Loucy (cell line): ENCODE measurements at regions not wholly inside any gene's neighbourhood (a gene's known extent, or its start where the extent isn't known, plus 50 kb on each side); places are given as distances from the start of the nearest gene placed in this dataset.

Experiments used
- H2AFZ ChIP-seq: fragments of 200-600 bp; sonication (generic); 2 replicates; pipeline ENCODE4 v1.6.0; 2016; ENCODE audit warnings: antibody characterized with exemption, mild to moderate bottlenecking, low read length, moderate library complexity
- H3F3A ChIP-seq: fragments of 200-600 bp; 2 replicates; pipeline ENCODE4 v1.6.0; 2016; ENCODE audit warnings: antibody characterized with exemption, low read depth, mild to moderate bottlenecking
- H3K27me3 ChIP-seq: fragments of 200-600 bp; sonication (generic); 2 replicates; pipeline ENCODE4 v1.6.1; 2014; ENCODE audit warnings: low read length, mild to moderate bottlenecking; ENCODE audit not compliant: insufficient read depth, poor library complexity, severe bottlenecking
- H3K36me3 ChIP-seq: fragments of 200-600 bp; sonication (generic); 2 replicates; pipeline ENCODE4 v1.6.1; 2016; ENCODE audit warnings: low read length; ENCODE audit not compliant: insufficient read depth
- H3K4me1 ChIP-seq: fragments of 200-600 bp; sonication (generic); 2 replicates; pipeline ENCODE4 v1.5.1; 2014; ENCODE audit warnings: low read length, mild to moderate bottlenecking; ENCODE audit not compliant: insufficient read depth, poor library complexity, severe bottlenecking
- H3K4me2 ChIP-seq: fragments of 200-600 bp; sonication (generic); 2 replicates; pipeline ENCODE4 v1.6.0; 2014; ENCODE audit warnings: antibody characterized with exemption, low read length, low read depth, mild to moderate bottlenecking; ENCODE audit not compliant: poor library complexity, severe bottlenecking
- H3K4me3 ChIP-seq: fragments of 200-600 bp; sonication (generic); 2 replicates; pipeline ENCODE4 v1.5.1; 2014; ENCODE audit warnings: low read length, mild to moderate bottlenecking, mixed read lengths; ENCODE audit not compliant: poor library complexity, severe bottlenecking
- H3K79me2 ChIP-seq: fragments of 200-600 bp; sonication (generic); 2 replicates; pipeline ENCODE4 v1.6.1; 2014; ENCODE audit warnings: low read length; ENCODE audit not compliant: insufficient read depth
- H3K9ac ChIP-seq: fragments of 200-600 bp; sonication (generic); 2 replicates; pipeline ENCODE4 v1.6.0; 2014; ENCODE audit warnings: mild to moderate bottlenecking, low read depth, low read length, moderate library complexity; ENCODE audit not compliant: poor library complexity, severe bottlenecking
- H3K9me2 ChIP-seq: fragments of 200-600 bp; sonication (generic); replicated peaks from 2 replicates; pipeline ENCODE4 v1.6.1; 2016; ENCODE audit warnings: low read depth, low read length, mixed read lengths
- H3K9me3 ChIP-seq: fragments of 200-600 bp; sonication (generic); 2 replicates; pipeline ENCODE4 v1.6.1; 2014; ENCODE audit warnings: mild to moderate bottlenecking, antibody characterized with exemption, low read length, low read depth; ENCODE audit not compliant: insufficient read depth
- H4K20me1 ChIP-seq: fragments of 200-600 bp; sonication (generic); 2 replicates; pipeline ENCODE4 v1.6.0; 2014; ENCODE audit warnings: antibody characterized with exemption, low read length, mild to moderate bottlenecking; ENCODE audit not compliant: insufficient read depth, poor library complexity, severe bottlenecking
- EZH2phosphoT487 ChIP-seq: fragments of 200-600 bp; IDR thresholded peaks from 2 replicates; pipeline ENCODE4 v1.6.1; 2018; ENCODE audit warnings: antibody characterized with exemption, mild to moderate bottlenecking, moderate library complexity, borderline replicate concordance
- TF ChIP-seq, protein P1 (sequence below): fragments of 200-600 bp; sonication (generic); conservative IDR thresholded peaks from 2 replicates; pipeline ENCODE4 v1.5.1; 2014; ENCODE audit warnings: mild to moderate bottlenecking, antibody characterized with exemption, low read length

DNA sequence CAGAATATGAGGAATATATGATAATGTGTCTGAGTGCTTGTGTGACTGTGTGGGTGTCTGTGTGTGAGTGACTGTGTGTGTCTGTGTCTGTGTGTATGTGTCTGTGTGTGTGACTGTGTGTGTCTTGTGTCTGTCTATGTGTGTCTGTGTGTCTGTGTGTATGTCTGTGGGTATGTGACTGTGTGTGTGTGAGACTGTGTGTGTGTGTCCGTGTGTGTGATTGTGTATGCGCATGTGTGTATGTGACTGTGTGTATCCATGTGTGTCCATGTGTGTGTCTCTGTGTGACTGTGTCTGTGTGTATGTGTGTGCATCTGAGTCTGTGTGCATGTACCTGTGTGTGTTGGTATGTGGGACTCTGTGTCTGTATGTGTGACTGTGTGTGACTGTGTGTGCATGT, 1361.2 kb upstream of the TMEM132C start:
- Histone ChIP-seq H3K9me3 (no peaks in the 10 kb centered on the region), H3K4me3 (no peak overlapping the region), H3K4me2 (no peak overlapping the region), H2AFZ (no peak overlapping the region), H3K9ac (no peak overlapping the region), H3K36me3 (no peaks in the 10 kb centered on the region), H3K79me2 (no peaks in the 10 kb centered on the region), H4K20me1 (no peaks in the 10 kb centered on the region), H3F3A (no peaks in the 10 kb centered on the region), H3K4me1 (no peaks in the 10 kb centered on the region), H3K27me3 (no peaks in the 10 kb centered on the region), H3K9me2 (no peaks in the 10 kb centered on the region)
- TF ChIP-seq EZH2phosphoT487 = no peak
- TF ChIP-seq, protein P1, sequence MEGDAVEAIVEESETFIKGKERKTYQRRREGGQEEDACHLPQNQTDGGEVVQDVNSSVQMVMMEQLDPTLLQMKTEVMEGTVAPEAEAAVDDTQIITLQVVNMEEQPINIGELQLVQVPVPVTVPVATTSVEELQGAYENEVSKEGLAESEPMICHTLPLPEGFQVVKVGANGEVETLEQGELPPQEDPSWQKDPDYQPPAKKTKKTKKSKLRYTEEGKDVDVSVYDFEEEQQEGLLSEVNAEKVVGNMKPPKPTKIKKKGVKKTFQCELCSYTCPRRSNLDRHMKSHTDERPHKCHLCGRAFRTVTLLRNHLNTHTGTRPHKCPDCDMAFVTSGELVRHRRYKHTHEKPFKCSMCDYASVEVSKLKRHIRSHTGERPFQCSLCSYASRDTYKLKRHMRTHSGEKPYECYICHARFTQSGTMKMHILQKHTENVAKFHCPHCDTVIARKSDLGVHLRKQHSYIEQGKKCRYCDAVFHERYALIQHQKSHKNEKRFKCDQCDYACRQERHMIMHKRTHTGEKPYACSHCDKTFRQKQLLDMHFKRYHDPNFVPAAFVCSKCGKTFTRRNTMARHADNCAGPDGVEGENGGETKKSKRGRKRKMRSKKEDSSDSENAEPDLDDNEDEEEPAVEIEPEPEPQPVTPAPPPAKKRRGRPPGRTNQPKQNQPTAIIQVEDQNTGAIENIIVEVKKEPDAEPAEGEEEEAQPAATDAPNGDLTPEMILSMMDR = no peak

DNA sequence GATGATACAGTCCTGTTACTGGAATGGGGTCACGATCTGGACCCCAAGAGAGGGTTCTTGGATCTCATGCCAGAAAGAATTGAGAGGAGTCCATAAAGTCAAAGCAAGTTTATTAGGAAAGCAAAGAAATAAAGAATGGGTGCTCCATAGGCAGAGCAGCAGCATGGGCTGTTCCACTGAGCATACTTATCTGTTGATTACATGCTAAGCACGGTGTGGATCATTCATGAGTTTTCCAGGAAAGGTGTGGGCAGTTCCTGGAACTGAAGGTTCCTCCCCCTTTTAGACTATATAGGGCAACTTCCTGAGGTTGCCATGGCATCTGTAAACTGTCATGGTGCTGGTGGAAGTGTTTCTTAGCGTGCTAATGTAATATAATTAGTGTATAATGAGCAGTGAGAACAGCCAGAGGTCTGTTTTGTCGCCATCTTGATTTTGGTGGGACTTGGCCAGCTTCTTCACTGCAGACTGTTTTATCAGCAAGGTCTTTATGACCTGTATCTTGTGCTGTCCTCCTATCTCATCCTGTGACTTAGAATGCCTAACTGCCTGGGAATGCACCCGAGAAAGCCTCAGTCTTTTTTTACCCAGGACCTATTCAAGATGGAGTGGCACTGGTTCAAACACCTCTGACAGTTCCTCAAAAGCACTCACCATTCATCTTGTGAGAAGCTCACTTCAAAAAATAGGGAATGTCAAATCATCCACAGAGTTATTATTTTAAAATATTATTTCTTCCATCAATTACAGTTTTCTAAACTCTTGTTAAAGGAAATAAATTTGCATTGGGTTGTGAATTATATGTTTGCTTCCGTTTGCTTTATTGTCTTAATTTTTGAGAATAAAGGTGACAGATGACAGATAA, 1358.8 kb upstream of the TMEM132C start:
- no peak overlapping the region for H3K4me3 ChIP-seq
- H3F3A ChIP-seq = no peaks in the 10 kb centered on the region
- H3K79me2 ChIP-seq = no peaks in the 10 kb centered on the region
- H3K9ac ChIP-seq = no peak overlapping the region
- no peaks in the 10 kb centered on the region for H3K27me3 ChIP-seq
- H3K36me3 ChIP-seq = no peaks in the 10 kb centered on the region
- no peak for TF ChIP-seq EZH2phosphoT487
- TF ChIP-seq, protein P1 = no peak
- H2AFZ ChIP-seq = no peak overlapping the region
- no peaks in the 10 kb centered on the region for H4K20me1 ChIP-seq
- H3K9me3 ChIP-seq = no peaks in the 10 kb centered on the region
- H3K4me1 ChIP-seq = no peaks in the 10 kb centered on the region
- H3K9me2 ChIP-seq = no peaks in the 10 kb centered on the region
- no peak overlapping the region for H3K4me2 ChIP-seq

DNA sequence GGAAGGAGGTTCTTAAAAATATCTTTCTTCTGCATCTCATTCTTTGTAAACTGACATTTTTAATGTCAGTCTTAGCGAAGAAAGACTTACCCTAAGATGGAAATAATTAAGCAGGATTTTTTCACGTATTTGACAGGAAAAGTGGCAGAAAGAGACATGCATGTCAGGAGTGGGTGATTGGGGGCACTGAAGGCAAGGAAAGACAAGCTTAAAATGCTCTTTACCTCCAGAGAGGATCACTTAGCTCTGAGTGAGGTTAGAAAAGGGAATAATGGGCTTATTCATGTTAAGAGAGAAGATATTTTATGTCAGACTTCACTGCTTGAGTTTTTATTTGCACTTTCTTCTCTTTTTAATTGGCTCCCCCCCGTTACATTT, 1358.2 kb upstream of the TMEM132C start:
- Histone ChIP-seq H3F3A (no peaks in the 10 kb centered on the region), H3K79me2 (no peaks in the 10 kb centered on the region), H3K9me2 (no peaks in the 10 kb centered on the region), H3K36me3 (no peaks in the 10 kb centered on the region), H3K4me1 (no peaks in the 10 kb centered on the region), H3K9ac (no peak overlapping the region), H3K4me3 (no peak overlapping the region), H4K20me1 (no peaks in the 10 kb centered on the region), H3K27me3 (no peaks in the 10 kb centered on the region), H3K4me2 (no peak overlapping the region), H2AFZ (no peak overlapping the region), H3K9me3 (no peaks in the 10 kb centered on the region)
- no peak for TF ChIP-seq EZH2phosphoT487
- TF ChIP-seq, protein P1 = no peak
